ENCODE measurements at regions not wholly inside any gene's neighbourhood (a gene's known extent, or its start where the extent isn't known, plus 50 kb on each side); places are given as distances from the start of the nearest gene placed in this dataset.

GRCh38 chrX:92260102-92260501 lies 480.9 kb downstream of the PCDH11X start:
- no peak for TF ChIP-seq CTCF (optimal IDR thresholded peaks at IDR 0.05 in 1 of 3, IDR thresholded peaks at IDR 0.05 in 1 of 3, conservative IDR thresholded peaks at IDR 0.05 in 1 of 3; ENCODE audit: extremely low read depth in 1 of 3, insufficient read depth in 2 of 3, low read length in 3 of 3)
- TF ChIP-seq EZH2 (IDR thresholded peaks at IDR 0.05; ENCODE audit: low read length) = no peak
